Parathyroid adenoma (tissue), 2 donors: ENCODE measurements at regions not wholly inside any gene's neighbourhood (a gene's known extent, or its start where the extent isn't known, plus 50 kb on each side); places are given as distances from the start of the nearest gene placed in this dataset.

ENCODE experiments used
- H2AFZ ChIP-seq: fragments of 300-600 bp; sonication (generic); one replicate; pipeline ENCODE4 v1.7.0; 2017; ENCODE audit warnings: antibody characterized with exemption, mild to moderate bottlenecking
- H3K27ac ChIP-seq: fragments of 300-600 bp; sonication (generic); one replicate; pipeline ENCODE4 v1.7.0; 2017
- H3K27me3 ChIP-seq: fragments of 300-600 bp; sonication (generic); one replicate; pipeline ENCODE4 v1.7.0; 2017; ENCODE audit warnings: low read length; ENCODE audit not compliant: control insufficient read depth, insufficient read depth
- H3K36me3 ChIP-seq: fragments of 300-600 bp; sonication (generic); one replicate; pipeline ENCODE4 v1.7.0; 2017; ENCODE audit warnings: low read length; ENCODE audit not compliant: control insufficient read depth, insufficient read depth
- H3K4me1 ChIP-seq: fragments of 300-600 bp; sonication (generic); one replicate; pipeline ENCODE4 v1.7.0; 2017; ENCODE audit warnings: control low read depth
- H3K4me2 ChIP-seq: fragments of 300-600 bp; sonication (generic); one replicate; pipeline ENCODE4 v1.7.0; 2017; ENCODE audit warnings: low read length
- H3K4me3 ChIP-seq: fragments of 300-600 bp; sonication (generic); one replicate; pipeline ENCODE4 v1.7.0; 2017; ENCODE audit warnings: low read depth, low read length
- H3K79me2 ChIP-seq: fragments of 300-600 bp; sonication (generic); one replicate; pipeline ENCODE4 v1.7.0; 2017; ENCODE audit warnings: control low read depth
- H3K9ac ChIP-seq: fragments of 300-600 bp; sonication (generic); one replicate; pipeline ENCODE4 v1.7.0; 2017; ENCODE audit warnings: mild to moderate bottlenecking
- H3K9me3 ChIP-seq: fragments of 300-600 bp; sonication (generic); one replicate; pipeline ENCODE4 v1.7.0; 2017; ENCODE audit warnings: low read length; ENCODE audit not compliant: control insufficient read depth
- TF ChIP-seq, protein P1 (sequence below): fragments of 300-600 bp; sonication (generic); IDR thresholded peaks from one replicate; pipeline ENCODE4 v1.7.0; 2017; ENCODE audit warnings: antibody characterized with exemption, mild to moderate bottlenecking
- donor health status: primary hyperparathyroidism.

DNA sequence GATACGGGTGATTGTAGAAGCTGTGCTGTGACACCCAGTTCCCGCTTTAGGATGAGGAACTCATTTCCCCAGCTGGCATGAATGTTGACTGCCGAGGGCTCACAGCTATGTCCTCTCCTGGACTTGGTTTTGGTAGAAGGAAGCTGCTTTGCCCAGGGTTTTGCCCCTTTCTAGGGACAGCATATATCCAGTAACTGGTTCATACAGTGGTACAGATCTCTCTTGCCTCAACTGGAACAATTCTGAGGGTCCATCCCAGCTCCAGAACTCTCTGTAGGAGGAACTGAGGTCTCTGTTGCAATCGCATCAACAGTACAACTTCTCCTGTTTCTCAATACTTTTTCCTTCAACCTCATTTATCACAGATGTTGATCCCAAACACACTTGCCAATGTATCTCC is 54.5 kb upstream of the FNDC3B start:
- Histone ChIP-seq H2AFZ (no peak overlapping the region), H3K79me2 (no peaks in the 10 kb centered on the region), H3K36me3 (no peaks in the 10 kb centered on the region), H3K9ac (no peak overlapping the region), H3K27ac (no peak overlapping the region), H3K27me3 (no peaks in the 10 kb centered on the region), H3K4me3 (no peak overlapping the region), H3K9me3 (no peaks in the 10 kb centered on the region), H3K4me2 (no peak overlapping the region), H3K4me1 (no peaks in the 10 kb centered on the region)
- TF ChIP-seq, protein P1, sequence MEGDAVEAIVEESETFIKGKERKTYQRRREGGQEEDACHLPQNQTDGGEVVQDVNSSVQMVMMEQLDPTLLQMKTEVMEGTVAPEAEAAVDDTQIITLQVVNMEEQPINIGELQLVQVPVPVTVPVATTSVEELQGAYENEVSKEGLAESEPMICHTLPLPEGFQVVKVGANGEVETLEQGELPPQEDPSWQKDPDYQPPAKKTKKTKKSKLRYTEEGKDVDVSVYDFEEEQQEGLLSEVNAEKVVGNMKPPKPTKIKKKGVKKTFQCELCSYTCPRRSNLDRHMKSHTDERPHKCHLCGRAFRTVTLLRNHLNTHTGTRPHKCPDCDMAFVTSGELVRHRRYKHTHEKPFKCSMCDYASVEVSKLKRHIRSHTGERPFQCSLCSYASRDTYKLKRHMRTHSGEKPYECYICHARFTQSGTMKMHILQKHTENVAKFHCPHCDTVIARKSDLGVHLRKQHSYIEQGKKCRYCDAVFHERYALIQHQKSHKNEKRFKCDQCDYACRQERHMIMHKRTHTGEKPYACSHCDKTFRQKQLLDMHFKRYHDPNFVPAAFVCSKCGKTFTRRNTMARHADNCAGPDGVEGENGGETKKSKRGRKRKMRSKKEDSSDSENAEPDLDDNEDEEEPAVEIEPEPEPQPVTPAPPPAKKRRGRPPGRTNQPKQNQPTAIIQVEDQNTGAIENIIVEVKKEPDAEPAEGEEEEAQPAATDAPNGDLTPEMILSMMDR: no peak

DNA sequence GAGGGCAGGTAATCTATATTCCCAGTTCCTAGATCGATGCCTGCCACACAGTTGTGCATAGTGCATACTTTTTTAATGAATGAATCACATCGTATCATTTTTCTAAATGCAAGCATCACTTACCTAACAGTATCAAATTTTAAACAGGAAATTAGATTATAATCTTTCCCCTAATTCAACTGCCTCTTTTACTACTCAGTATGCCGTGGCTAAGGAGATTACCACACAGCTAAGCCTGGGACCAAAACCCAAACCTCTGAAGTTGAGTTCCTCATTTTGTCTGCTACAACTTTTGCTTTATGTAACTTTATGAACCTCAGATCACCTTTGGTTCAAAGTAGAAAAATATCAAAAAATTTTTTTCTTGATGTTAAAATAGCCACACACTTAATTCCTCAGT is 53.2 kb upstream of the FNDC3B start:
- TF ChIP-seq, protein P1: no peak
- no peak overlapping the region for H2AFZ ChIP-seq
- no peak overlapping the region for H3K4me3 ChIP-seq
- no peaks in the 10 kb centered on the region for H3K79me2 ChIP-seq
- H3K27me3 ChIP-seq: no peaks in the 10 kb centered on the region
- no peak overlapping the region for H3K27ac ChIP-seq
- H3K4me2 ChIP-seq: no peak overlapping the region
- H3K36me3 ChIP-seq: no peaks in the 10 kb centered on the region
- no peaks in the 10 kb centered on the region for H3K9me3 ChIP-seq
- H3K9ac ChIP-seq: no peak overlapping the region
- H3K4me1 ChIP-seq: no peaks in the 10 kb centered on the region

DNA sequence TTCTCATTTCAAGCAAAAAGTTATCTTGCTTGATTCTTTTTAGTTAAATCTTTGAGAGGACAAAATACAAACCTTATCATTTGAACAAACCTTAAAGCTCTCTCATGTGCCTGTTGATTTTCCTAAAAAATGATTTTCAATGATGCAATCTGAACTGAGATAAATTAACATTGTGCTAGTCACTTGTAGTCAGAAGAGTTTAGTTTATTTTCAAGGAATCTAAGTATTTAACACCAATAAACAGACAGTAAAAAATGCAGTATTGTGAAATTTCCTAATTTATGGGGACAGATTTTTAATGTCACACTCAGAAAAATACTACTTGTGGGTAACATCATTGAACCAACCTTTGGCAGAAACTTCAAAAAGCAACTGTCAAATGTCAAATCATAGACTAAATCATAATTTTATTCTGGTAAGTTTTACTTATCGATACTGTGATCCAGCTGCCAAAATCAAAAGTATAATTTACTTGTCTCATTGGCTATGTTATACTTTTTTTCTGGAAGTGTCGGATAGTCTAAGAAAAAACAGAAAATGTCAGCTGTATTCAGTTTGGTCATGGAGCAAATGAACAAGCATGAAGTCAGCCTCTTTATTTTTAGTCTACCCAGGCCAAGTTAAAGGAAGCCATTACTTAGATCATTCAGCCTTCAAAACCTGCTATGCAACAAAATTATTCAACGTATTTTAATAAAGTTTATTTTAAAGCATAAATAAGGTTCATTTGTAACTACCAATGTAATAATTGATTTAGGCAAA is 52.4 kb upstream of the FNDC3B start:
- no peaks in the 10 kb centered on the region for H3K9me3 ChIP-seq
- no peak overlapping the region for H3K9ac ChIP-seq
- H3K79me2 ChIP-seq: no peaks in the 10 kb centered on the region
- H3K4me2 ChIP-seq: no peak overlapping the region
- H3K36me3 ChIP-seq: no peaks in the 10 kb centered on the region
- H2AFZ ChIP-seq: no peak overlapping the region
- TF ChIP-seq, protein P1: no peak
- no peaks in the 10 kb centered on the region for H3K4me1 ChIP-seq
- H3K4me3 ChIP-seq: no peak overlapping the region
- H3K27ac ChIP-seq: no peak overlapping the region
- no peaks in the 10 kb centered on the region for H3K27me3 ChIP-seq
